UCSD-AML1 (cell line): ENCODE measurements at regions not wholly inside any gene's neighbourhood (a gene's known extent, or its start where the extent isn't known, plus 50 kb on each side); places are given as distances from the start of the nearest gene placed in this dataset.
"Not testable (repeated sequence)": the region's sequence is repeated elsewhere in the genome, so short reads cannot be mapped to it uniquely, and the experiment has no call there.

Source experiments
- DNase-seq: peaks from one replicate; lab custom pipeline; 2025; ENCODE audit not compliant: unreplicated experiment; lab: John Stamatoyannopoulos, UW

- no peak for DNase-seq
These were observed 872.7 kb downstream of the OTOL1 start for GRCh38 chr3:162369306-162369705.

DNA sequence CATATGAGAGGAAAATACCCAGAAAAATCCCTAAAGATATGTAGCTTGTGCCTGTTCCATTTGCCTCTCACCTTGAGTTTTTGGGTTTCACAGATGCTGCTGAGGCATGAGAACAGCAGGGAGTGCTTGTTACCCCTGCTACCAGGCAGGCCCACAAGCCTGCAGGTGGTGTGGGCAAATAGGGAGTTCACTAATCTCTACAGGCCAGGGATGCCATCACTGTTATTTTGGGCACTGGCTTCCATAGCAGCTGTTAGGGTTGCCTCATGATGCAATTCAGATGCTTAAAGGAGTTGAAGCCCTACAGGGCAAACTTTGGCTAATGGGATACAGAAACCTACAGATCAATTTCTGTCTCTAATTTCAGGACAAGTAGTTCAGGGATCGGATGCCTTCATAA is 873.5 kb downstream of the OTOL1 start:
- DNase-seq, result no peak

DNA sequence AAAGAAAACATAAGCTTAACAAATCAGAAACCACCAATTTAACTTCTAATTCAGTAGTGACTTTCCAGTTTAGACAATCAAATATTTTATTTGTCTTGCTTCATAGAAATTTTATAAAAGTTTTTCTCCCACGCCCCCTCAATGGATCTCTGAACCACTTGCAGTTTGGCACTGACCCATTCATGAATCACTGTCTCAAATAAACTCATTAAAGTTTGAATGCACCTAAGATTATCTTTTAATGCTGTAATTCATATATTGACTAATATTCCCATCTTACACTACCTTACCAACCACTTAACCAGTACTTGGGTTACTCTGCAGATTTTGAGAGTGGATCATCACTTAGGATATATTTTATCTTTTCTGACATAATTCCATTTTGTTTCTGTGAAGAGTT is 880.2 kb downstream of the OTOL1 start:
- no peak for DNase-seq

DNA sequence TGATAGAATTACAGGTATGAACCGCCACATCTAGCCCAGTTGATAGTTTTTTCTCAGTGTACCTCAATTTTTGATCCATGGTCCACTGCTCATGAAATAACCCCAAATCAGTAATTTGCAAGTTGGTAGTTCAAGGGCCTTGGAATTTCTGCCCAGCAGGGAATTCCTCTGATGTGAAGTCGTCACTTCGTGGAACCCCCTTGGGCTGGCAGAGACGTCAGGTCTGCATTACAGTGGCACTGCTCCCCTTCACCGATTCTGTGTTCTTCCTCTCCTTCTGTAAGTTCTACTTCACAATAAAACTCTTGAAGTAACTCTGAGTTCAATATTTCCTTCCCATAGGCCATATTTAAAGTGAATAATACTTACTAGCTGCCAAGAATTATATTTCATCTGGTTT is 881.0 kb downstream of the OTOL1 start:
- no peak for DNase-seq

DNA sequence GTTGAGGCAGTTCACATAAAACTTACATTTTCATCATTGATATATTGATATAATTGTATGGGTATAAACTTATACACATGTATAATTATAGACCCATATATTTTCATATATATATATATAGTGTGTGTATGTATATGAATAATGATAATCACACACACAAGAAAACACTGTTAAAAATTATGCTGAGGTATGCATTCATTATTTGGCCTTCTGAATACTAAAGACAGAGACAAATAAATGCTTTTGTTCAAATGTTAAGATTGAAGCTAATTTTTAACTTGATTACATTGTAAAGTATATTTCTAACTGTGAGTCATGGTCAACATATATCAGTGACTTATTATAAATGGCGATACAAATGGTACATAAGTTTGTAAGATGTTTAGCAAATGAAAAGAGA is 888.8 kb downstream of the OTOL1 start:
- no peak for DNase-seq

DNA sequence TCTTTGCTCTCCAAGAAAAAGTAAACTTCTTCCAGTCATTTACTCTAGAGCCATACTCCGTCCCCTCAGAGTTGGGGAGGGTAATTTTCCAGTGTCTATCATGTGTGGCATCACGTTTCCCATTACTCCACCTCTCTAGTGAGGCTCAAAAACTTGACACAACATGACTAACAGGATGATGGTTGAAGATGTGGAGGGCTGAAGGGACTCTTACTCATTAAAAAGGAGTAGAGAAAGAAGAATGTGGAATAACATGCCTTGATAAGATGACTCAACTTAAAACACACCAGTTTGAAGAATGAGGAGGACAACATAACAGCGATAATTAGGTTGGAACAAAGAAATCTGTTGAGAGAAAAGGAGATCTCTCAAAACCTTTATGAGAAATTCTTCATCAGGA is 894.3 kb downstream of the OTOL1 start:
- no peak for DNase-seq

DNA sequence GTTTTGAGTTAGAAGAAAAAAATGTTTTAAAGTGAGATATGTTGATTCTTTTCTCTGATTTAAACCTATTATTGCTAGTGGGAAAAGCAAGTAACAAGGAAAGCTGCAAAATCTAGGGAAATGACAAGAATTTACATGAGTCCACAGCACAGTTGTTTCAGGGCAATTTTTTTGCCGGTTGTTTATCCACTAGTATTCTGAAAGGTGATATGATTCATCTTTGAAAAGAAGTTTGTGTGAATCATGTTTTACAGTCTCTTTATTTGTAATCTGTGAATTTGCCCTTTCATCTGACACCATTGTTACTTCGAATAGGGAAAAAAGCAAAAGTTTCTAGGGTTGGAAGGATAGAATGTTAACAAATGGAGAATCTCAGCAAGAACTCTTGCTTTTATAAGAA is 894.7 kb downstream of the OTOL1 start:
- no peak for DNase-seq

- DNase-seq, result no peak
These were observed 898.9 kb downstream of the OTOL1 start for GRCh38 chr3:162395496-162395895.

GRCh38 chr3:162398554-162398953 is 901.9 kb downstream of the OTOL1 start:
- no peak for DNase-seq

DNA sequence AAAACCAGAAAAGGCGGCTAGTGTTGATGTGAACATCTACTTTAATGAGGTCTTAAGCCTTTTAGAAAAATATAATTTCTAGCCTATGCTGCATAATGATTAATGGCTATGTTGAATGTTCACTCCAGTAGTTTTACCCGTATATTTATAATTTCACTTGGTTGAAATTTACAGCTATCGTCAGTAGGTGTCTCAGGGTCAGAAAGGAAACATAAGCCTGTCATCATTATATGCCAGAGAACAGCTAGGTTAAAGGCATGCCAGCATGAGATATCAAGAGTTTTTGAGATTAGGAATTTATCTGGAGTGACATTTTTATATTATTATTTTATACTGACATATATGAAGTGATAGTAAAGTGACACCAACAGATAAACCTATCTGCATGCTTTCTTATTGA is 904.1 kb downstream of the OTOL1 start:
- no peak for DNase-seq

DNA sequence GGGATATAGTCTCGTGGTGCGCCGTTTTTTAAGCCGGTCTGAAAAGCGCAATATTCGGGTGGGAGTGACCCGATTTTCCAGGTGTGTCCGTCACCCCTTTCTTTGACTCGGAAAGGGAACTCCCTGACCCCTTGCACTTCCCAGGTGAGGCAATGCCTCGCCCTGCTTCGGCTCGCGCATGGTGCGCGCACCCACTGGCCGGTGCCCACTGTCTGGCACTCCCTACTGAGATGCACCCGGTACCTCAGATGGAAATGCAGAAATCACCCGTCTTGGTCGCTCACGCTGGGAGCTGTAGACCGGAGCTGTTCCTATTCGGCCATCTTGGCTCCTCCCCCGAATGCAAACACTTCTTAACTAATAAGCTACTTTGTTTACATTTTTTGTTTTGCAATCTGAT is 914.9 kb downstream of the OTOL1 start:
- not testable (repeated sequence) for DNase-seq

DNA sequence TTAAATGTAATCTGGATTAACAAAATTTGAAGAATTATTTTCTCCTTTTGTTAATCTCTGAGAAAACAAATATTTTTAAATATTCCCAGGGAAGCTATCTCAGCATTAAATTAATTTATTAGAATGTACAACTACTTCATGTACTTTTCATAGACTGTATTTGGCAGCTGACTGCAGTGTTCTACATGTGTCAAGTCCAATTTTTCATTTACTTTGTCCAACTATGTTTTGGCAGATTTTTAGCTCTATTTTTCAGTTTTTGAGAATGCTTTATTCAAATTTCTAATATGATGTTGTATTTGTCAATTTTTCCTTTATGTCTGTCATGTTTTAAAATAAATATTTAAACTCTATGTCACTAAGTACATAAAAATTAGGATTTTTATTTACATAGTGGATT is 925.1 kb downstream of the OTOL1 start:
- no peak for DNase-seq

- DNase-seq, result no peak
These were observed 931.6 kb downstream of the OTOL1 start for GRCh38 chr3:162428192-162428591.

- DNase-seq, result no peak
These were observed 939.1 kb downstream of the OTOL1 start for GRCh38 chr3:162435750-162436149.

- DNase-seq, result no peak
These were observed 940.2 kb downstream of the OTOL1 start for GRCh38 chr3:162436826-162437225.

GRCh38 chr3:162437480-162437879 is 940.9 kb downstream of the OTOL1 start:
- no peak for DNase-seq

DNA sequence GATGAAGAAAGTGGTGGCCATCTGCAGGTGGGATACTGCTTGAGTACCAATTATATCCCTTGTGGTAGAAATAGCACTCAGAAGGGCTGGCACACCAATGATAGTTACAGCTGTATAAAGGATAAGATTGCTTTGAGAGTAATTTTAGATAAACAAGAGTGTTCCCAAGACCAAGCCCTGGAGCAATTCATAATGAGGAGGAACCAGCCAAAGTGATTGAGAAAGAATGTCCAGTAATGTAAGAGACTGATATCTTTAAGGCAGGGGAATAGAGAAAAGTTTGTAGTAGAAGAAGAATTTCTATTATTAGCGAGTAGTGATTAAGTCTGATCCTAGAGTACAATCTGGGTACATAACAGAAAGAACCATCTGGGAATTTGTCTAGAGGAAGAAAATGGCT is 945.1 kb downstream of the OTOL1 start:
- no peak for DNase-seq

DNA sequence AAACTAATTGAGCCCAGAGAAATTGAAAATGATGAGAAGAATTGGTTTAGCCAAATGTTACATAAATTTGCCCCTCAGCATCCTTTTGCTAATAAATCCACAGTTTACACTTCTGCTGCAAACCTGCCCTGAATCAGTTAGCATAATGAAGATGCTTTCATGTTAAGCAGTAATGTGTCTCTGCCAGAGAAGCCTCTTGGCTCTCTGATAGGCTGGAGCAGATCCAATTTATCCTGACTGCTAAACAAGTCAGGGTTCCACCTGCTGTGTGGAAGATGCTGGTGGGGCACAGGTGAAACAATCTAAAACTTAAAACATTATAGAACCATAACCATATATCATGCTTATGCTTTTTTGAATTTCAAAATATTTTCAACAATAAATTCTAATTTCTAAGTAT is 946.8 kb downstream of the OTOL1 start:
- DNase-seq, result no peak

DNA sequence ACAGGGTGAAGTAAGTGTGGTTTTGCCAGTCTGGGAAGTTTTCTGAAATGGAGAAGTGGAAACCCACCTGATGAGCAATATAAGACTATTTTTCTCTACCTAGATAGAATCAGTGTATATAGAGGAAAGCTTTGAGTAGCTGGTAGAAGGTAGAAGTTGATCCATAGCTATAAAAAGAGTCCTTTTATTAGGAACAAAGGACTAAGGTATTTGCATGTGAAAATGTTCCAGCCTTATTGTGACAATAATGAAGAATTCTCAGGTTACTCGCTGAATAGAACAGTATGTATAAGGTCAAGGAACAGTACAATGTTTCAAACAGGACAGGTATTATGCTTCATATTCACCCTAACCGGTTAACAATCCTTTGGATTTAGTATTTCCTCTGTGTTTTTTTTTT is 972.2 kb downstream of the OTOL1 start:
- DNase-seq, result no peak

GRCh38 chr3:162487138-162487537 is 990.5 kb downstream of the OTOL1 start:
- DNase-seq, result no peak

GRCh38 chr3:162489853-162490252 is 993.2 kb downstream of the OTOL1 start:
- no peak for DNase-seq

DNA sequence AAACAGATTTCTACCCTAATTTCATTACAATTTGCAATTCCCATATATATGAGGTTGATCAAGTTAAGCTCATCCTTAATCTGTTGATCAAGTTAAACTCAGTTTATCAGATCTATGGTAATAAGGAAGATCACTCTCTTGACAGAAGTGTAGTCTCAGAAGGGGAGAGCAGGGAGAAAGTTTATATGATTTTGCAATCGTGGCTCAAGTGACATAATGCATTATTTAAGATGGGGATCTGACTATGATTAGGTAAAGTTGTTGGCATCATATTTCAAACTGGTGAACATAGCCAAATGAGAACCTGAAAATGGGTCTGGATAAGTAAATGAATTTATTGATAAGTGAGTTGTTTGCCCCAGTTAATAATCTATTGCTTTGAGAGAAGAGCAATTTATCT is 995.3 kb downstream of the OTOL1 start:
- no peak for DNase-seq

- DNase-seq, result no peak
These were observed 996.0 kb downstream of the OTOL1 start for GRCh38 chr3:162492446-162493081.

GRCh38 chr3:162498626-162499025 is 1002.0 kb downstream of the OTOL1 start:
- DNase-seq, result no peak
